ENCODE measurements at regions not wholly inside any gene's neighbourhood (a gene's known extent, or its start where the extent isn't known, plus 50 kb on each side); places are given as distances from the start of the nearest gene placed in this dataset.

DNA sequence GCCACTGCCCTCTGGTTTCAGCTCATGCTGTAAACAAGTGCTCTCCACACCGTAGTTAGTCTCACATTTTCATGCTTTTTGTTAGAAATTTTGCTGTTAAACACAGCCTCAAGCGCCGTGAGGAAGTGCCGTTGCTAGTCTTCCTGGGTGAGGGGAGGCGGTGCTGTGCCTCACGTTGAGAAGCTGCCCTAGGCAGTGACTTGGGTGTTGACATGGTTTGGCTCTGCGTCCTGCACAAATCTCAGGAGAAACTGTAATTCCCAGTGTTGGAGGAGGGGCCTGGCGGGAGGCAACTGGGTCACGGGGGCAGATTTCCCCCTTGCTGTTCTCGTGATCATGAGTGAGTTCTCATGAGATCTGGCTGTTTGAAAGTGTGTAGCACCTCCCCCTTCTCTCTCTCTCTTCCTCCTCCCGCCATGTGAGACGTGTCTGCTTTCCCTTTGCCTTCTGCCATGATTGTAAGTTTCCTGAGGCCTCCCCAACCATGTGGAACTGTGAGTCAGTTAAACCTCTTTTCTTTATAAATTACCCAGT lies 95.8 kb downstream of the ERMARD start:
- TF ChIP-seq EZH2 (IDR thresholded peaks at IDR 0.05; ENCODE audit: borderline replicate concordance, low read depth, low read length, severe bottlenecking), result no peak
- TF ChIP-seq, protein P1, sequence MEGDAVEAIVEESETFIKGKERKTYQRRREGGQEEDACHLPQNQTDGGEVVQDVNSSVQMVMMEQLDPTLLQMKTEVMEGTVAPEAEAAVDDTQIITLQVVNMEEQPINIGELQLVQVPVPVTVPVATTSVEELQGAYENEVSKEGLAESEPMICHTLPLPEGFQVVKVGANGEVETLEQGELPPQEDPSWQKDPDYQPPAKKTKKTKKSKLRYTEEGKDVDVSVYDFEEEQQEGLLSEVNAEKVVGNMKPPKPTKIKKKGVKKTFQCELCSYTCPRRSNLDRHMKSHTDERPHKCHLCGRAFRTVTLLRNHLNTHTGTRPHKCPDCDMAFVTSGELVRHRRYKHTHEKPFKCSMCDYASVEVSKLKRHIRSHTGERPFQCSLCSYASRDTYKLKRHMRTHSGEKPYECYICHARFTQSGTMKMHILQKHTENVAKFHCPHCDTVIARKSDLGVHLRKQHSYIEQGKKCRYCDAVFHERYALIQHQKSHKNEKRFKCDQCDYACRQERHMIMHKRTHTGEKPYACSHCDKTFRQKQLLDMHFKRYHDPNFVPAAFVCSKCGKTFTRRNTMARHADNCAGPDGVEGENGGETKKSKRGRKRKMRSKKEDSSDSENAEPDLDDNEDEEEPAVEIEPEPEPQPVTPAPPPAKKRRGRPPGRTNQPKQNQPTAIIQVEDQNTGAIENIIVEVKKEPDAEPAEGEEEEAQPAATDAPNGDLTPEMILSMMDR (IDR thresholded peaks at IDR 0.05; ENCODE audit: borderline replicate concordance, extremely low read depth, low read length, poor library complexity, severe bottlenecking), result no peak

All from DND-41 (cell line).